NCI-H2196 (cell line): ENCODE measurements at regions not wholly inside any gene's neighbourhood (a gene's known extent, or its start where the extent isn't known, plus 50 kb on each side); places are given as distances from the start of the nearest gene placed in this dataset.

Experiments used
- DNase-seq: peaks from one replicate; lab custom pipeline; 2025; ENCODE audit not compliant: unreplicated experiment; lab: John Stamatoyannopoulos, UW

- DNase-seq = no peak
Observed at GRCh38 chr1:4411862-4412261, 242.5 kb upstream of the AJAP1 start.

- DNase-seq = no peak
Observed at GRCh38 chr1:4415476-4415875, 238.9 kb upstream of the AJAP1 start.

- DNase-seq = no peak
Observed at GRCh38 chr1:4416189-4416588, 238.2 kb upstream of the AJAP1 start.

GRCh38 chr1:4418021-4418420 is 236.4 kb upstream of the AJAP1 start:
- no peak for DNase-seq

GRCh38 chr1:4421986-4422385 is 232.4 kb upstream of the AJAP1 start:
- DNase-seq = no peak

GRCh38 chr1:4422504-4423289 is 231.7 kb upstream of the AJAP1 start:
- no peak for DNase-seq

GRCh38 chr1:4424254-4424653 is 230.2 kb upstream of the AJAP1 start:
- no peak for DNase-seq

- no peak for DNase-seq
Observed at GRCh38 chr1:4424766-4425165, 229.6 kb upstream of the AJAP1 start.

GRCh38 chr1:4425892-4426291 is 228.5 kb upstream of the AJAP1 start:
- DNase-seq = no peak

GRCh38 chr1:4428711-4429110 is 225.7 kb upstream of the AJAP1 start:
- no peak for DNase-seq

- no peak for DNase-seq
Observed at GRCh38 chr1:4430406-4431365, 223.7 kb upstream of the AJAP1 start.

GRCh38 chr1:4431491-4431890 is 222.9 kb upstream of the AJAP1 start:
- no peak for DNase-seq

GRCh38 chr1:4433075-4433474 is 221.3 kb upstream of the AJAP1 start:
- DNase-seq = no peak

GRCh38 chr1:4444086-4444485 is 210.3 kb upstream of the AJAP1 start:
- DNase-seq = no peak

- DNase-seq = no peak
Observed at GRCh38 chr1:4447778-4448420, 206.5 kb upstream of the AJAP1 start.

- DNase-seq = no peak
Observed at GRCh38 chr1:4449972-4450371, 204.4 kb upstream of the AJAP1 start.

- DNase-seq = no peak
Observed at GRCh38 chr1:4452701-4453100, 201.7 kb upstream of the AJAP1 start.

GRCh38 chr1:4460052-4460451 is 194.4 kb upstream of the AJAP1 start:
- no peak for DNase-seq

GRCh38 chr1:4460651-4461050 is 193.8 kb upstream of the AJAP1 start:
- DNase-seq = no peak

- no peak for DNase-seq
Observed at GRCh38 chr1:4461726-4462290, 192.6 kb upstream of the AJAP1 start.

GRCh38 chr1:4462831-4463484 is 191.5 kb upstream of the AJAP1 start:
- no peak for DNase-seq
